IMR-90 (cell line): ENCODE measurements at regions not wholly inside any gene's neighbourhood (a gene's known extent, or its start where the extent isn't known, plus 50 kb on each side); places are given as distances from the start of the nearest gene placed in this dataset.

Experiments
- BHLHE40 ChIP-seq: fragments of 150-350 bp; IDR thresholded peaks from 2 replicates; pipeline ENCODE4 v1.6.1; 2016; ENCODE audit warnings: mild to moderate bottlenecking, low read depth, low read length
- CEBPB ChIP-seq: IDR thresholded peaks from 2 replicates; pipeline ENCODE4 v1.6.1; 2012; ENCODE audit warnings: low read depth, low read length, improper control_type of control experiment
- CTCF ChIP-seq: conservative IDR thresholded peaks from 2 replicates; pipeline ENCODE4 v1.5.1; 2012; ENCODE audit warnings: mild to moderate bottlenecking, low read depth, low read length, improper control_type of control experiment
- MXI1 ChIP-seq: IDR thresholded peaks from 2 replicates; pipeline ENCODE4 v1.6.1; 2012; ENCODE audit warnings: low read depth, mild to moderate bottlenecking, low read length, moderate library complexity, borderline replicate concordance
- POLR2A ChIP-seq: IDR thresholded peaks from 2 replicates; pipeline ENCODE4 v1.6.1; 2012; ENCODE audit warnings: mild to moderate bottlenecking, low read depth, low read length
- USF2 ChIP-seq: fragments of 150-350 bp; IDR thresholded peaks from 2 replicates; pipeline ENCODE4 v1.6.1; 2017; ENCODE audit warnings: mild to moderate bottlenecking, antibody characterized with exemption, low read length, low read depth

- TF ChIP-seq CTCF (no peak), MXI1 (no peak), BHLHE40 (no peak), POLR2A (no peak), USF2 (no peak), CEBPB (no peak)
Measured at GRCh38 chr6:93786474-93787330, 367.3 kb upstream of the EPHA7 start.
